Mammary epithelial cell (primary cell): ENCODE measurements at regions not wholly inside any gene's neighbourhood (a gene's known extent, or its start where the extent isn't known, plus 50 kb on each side); places are given as distances from the start of the nearest gene placed in this dataset.

ENCODE experiments used
- EZH2 ChIP-seq: IDR thresholded peaks from 2 replicates; pipeline ENCODE4 v1.6.1; 2012; ENCODE audit warnings: low read length, inconsistent platforms, borderline replicate concordance
- TF ChIP-seq, protein P1 (sequence below), 2 donors: IDR thresholded peaks in 1 of 2; conservative IDR thresholded peaks in 1 of 2; 2 replicates each; pipeline ENCODE4 v1.5.1; 2011 to 2012; ENCODE audit warnings: inconsistent platforms in 2 of 2, low read length in 2 of 2, mild to moderate bottlenecking in 2 of 2, control low read depth in 1 of 2, low read depth in 1 of 2; ENCODE audit not compliant: insufficient read depth in 1 of 2; ENCODE audit errors: extremely low read depth in 1 of 2

DNA sequence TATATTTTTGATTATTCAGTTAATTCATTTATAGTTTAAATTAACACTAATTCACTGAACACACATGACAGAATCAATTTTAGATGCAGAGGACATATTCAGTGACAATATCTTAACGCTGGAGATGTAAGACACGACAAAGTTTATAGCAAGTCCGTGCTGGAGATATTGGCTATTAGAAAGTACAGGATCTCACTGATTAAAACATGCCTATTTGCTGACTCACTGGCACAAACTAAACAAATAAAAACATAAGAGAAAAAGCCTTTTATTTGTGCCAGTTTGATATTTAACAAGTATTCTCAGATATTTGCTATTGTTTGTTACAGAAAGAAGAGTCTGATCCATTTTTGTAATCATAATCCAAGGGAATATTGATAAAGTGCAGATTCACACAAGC lies 1122.9 kb upstream of the B3GALT2 start:
- TF ChIP-seq, protein P1, sequence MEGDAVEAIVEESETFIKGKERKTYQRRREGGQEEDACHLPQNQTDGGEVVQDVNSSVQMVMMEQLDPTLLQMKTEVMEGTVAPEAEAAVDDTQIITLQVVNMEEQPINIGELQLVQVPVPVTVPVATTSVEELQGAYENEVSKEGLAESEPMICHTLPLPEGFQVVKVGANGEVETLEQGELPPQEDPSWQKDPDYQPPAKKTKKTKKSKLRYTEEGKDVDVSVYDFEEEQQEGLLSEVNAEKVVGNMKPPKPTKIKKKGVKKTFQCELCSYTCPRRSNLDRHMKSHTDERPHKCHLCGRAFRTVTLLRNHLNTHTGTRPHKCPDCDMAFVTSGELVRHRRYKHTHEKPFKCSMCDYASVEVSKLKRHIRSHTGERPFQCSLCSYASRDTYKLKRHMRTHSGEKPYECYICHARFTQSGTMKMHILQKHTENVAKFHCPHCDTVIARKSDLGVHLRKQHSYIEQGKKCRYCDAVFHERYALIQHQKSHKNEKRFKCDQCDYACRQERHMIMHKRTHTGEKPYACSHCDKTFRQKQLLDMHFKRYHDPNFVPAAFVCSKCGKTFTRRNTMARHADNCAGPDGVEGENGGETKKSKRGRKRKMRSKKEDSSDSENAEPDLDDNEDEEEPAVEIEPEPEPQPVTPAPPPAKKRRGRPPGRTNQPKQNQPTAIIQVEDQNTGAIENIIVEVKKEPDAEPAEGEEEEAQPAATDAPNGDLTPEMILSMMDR (conservative IDR thresholded peaks at IDR 0.05 in 1 of 2, IDR thresholded peaks at IDR 0.05 in 1 of 2; ENCODE audit: extremely low read depth in 1 of 2, insufficient read depth in 1 of 2, low read depth in 1 of 2, low read length in 2 of 2), result no peak
- TF ChIP-seq EZH2, result no peak
